ENCODE measurements at regions not wholly inside any gene's neighbourhood (a gene's known extent, or its start where the extent isn't known, plus 50 kb on each side); places are given as distances from the start of the nearest gene placed in this dataset.

DNA sequence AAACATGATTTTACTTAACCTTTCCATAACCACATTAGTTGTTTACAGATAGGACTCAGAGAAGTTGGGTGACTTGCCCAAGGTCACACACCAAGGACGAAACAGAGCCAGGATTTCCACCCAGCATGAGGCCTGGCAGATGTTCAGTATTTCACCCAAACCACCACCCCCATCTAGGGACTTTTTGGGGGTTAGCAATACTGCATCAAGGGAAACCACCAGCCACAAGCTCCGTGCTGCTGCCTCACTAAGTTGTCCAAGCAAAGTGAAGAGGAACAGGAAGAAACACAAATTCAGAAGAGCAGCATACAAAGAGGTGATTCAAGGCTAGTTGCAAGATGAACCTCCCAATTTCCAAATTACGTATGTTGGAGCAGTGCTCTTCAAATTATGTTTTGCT is 219.6 kb upstream of the RORB start:
- no peak for DNase-seq

DNA sequence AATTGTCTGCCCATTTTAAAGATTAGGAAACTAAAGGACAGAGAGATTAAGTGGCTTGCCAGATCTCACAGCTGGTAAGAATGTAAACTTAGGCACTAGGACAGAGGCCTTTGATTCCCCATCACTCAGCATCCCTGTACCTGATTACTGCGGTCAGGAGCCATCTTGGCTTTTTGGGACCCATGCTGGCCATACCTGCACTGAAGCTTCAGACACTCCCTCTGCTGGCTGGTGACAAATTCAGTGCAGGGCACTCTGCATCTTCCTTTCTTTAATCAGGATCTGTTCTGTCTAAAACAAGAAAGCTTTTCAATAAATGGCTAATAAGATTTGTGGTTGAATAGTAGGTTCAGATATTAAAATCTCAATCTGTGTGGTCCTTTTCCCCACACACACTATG is 215.5 kb upstream of the RORB start:
- no peak for DNase-seq

- DNase-seq: no peak
Measured at GRCh38 chr9:74282526-74283253, 214.4 kb upstream of the RORB start.

- DNase-seq: peak; percentile 1
Measured at GRCh38 chr9:74284581-74285450, 212.3 kb upstream of the RORB start.

DNA sequence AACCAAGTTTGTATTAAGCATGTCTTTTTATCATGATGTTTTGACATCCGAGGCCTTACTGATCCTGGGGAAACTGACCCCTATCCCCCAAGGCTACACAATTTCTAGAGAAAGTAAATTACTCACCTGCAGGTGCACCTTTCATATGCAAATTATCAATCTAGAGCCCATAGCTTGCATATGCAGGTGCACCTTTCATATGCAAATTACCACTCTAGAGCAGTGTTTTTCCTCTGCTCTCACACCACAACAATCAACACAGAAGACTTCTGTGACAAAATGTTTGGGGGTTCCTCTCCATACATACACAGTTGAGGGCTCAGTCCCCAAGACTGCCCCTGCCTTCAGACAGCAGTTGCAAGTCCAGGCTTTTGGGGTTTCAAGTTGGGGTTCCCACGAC is 203.7 kb upstream of the RORB start:
- DNase-seq: no peak

DNA sequence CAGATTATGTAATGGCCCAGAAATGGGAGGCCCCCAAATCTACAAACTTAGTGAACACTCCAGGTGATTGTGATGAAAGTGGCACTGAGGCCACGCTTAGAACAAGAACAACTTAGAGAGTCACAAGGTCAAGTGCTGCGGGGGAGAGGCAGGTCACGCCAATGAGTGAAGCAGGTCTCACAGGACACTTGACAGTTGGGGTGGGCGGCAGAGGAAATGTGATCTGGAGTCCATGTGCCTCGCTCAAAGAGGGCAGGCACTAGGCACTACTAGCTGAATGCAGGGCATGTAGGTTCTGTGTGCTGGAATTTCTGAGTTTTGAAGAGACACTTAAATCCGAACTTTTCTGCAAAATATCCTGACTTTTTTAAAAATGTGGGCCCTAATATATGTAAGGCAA is 193.2 kb upstream of the RORB start:
- no peak for DNase-seq

GRCh38 chr9:74304598-74304997 is 192.5 kb upstream of the RORB start:
- DNase-seq: no peak

DNA sequence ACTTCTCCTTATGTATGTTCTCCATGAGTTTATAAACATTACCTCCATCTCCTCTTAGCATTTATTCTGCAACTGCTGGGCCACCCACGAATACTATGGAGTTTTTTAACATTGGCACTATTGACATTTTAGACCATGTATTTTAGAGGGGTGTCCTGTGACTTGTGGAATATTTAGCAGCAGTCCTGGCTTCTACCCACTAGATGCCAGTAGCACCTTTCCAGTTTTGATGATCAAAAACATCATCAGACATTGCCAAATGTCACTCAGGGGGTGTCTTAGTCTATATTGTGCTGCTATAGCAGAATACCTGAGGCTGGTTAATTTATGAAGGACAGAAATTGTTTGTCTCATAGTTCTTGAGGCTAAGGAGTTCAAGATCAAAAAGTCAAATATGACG is 187.5 kb upstream of the RORB start:
- no peak for DNase-seq

DNA sequence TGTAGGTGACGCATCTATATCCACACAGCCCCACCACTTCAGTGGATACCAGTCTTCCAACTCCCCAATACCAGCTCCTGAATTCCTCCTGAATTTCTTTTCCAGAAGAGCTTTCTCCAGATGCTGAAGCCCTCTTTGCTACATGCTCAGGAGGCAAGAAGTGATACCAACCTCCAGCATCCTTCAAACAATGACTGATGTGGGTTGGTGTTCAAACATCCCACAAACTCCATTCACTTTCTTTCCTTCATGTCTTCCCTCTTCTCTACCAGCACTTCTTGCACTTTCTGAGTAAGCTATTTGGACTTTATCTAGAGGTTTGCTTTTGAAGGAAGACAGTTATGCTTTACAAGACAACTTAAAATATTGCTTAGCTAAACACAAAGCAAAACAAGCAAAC is 179.9 kb upstream of the RORB start:
- no peak for DNase-seq

- no peak for DNase-seq
Measured at GRCh38 chr9:74321396-74321795, 175.7 kb upstream of the RORB start.

- DNase-seq: no peak
Measured at GRCh38 chr9:74322661-74323314, 174.3 kb upstream of the RORB start.

DNA sequence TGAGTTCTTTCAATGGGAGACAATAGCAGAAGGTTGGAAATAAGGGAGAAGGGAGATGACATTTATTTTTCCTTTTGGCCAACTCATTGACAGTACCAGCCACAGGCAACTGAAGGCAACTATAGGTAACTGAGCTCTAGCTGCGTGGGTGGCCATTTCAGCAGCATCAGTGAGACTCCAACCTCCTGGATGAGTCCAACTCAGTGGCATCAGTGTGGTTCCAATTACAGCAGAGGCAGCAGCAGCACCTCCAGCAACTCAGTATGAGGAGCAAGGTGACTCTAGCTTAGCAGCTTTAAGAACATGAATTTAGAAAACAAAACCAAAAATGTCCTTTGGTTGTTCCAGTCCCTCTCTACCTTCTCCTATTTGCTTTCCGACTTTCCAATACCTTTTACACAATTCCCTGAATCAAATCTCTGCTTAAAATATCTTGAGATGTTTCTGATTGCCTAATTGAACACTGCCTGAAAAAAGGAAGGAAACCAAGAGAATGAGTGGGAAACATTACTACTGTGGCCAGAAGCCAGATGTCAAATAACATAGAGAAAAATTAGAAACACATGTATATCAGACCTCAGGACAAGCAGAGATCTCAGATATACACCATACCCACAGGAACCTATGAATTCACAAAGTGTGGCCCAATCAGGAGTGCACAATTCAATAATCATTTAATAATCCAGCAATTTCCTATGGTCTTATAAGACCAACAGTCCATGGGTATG is 166.5 kb upstream of the RORB start:
- DNase-seq: no peak

- DNase-seq: no peak
Measured at GRCh38 chr9:74331607-74332006, 165.5 kb upstream of the RORB start.

GRCh38 chr9:74333384-74334032 is 163.6 kb upstream of the RORB start:
- DNase-seq: no peak

GRCh38 chr9:74334271-74334670 is 162.9 kb upstream of the RORB start:
- no peak for DNase-seq

- DNase-seq: no peak
Measured at GRCh38 chr9:74336161-74336560, 161.0 kb upstream of the RORB start.

DNA sequence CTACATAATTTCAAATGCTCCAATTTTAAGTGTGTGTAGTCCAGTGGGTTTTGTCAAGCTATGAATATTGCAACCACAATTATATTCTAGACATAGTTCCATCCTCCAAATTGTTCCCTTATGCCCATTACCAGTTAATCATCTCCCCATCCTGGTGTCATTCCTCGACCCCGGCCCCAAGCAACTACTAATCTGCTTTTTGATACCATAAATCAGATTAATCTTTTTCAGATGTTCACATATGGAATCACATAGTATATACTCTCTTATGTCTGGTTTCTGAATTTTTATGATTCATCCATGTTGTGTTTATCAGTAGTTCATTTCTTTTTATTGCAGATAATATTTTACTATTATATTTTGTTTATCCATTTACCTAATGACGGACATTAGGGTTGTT is 148.4 kb upstream of the RORB start:
- DNase-seq: no peak

DNA sequence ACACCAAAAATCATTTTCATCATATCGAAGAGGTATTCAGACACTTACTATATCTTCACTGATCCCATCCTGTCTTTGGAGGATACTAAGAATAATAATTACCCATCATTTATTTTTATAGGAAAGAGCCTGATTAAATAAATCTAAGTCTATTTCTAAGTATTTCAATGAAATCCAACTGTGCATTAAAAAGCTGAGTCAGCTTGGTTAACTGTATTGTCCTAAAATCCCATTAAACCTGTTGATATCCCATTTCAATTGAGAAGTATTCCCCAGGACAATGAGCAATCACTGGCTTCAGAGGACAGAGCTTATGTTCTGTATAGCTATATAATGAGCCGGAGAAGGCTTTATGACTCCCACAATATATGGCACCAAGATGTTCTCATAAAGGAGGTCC is 142.0 kb upstream of the RORB start:
- DNase-seq: no peak

- no peak for DNase-seq
Measured at GRCh38 chr9:74357577-74357976, 139.6 kb upstream of the RORB start.

- DNase-seq: no peak
Measured at GRCh38 chr9:74358959-74359358, 138.2 kb upstream of the RORB start.

- no peak for DNase-seq
Measured at GRCh38 chr9:74361508-74361907, 135.6 kb upstream of the RORB start.

DNA sequence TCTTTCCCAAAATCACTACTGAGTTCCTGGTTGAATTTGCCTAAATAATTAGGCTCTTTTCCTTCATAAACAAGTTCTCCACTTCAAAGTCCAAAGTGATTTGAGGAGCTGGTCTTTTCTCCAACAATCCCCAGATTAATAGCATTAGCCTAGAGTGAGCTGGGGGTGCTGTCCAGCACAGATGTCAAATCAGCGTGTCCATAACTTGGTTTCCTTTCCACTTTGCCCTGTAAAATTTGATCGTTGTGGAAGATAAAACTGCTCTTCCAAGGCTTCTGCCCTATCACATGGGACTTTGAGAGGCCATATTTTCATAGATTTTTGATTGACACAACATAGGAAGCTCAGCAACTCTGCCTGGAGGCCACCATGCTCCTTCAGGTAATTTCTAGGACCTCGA is 134.7 kb upstream of the RORB start:
- DNase-seq: no peak

- DNase-seq: no peak
Measured at GRCh38 chr9:74366111-74366510, 131.0 kb upstream of the RORB start.
